Kidney glomerular epithelial cell (primary cell): ENCODE measurements at regions not wholly inside any gene's neighbourhood (a gene's known extent, or its start where the extent isn't known, plus 50 kb on each side); places are given as distances from the start of the nearest gene placed in this dataset.
"Not testable (repeated sequence)": the region's sequence is repeated elsewhere in the genome, so short reads cannot be mapped to it uniquely, and the experiment has no call there.

Experiments used
- DNase-seq: peaks from one replicate; lab custom pipeline; 2025; lab: John Stamatoyannopoulos, UW

- no peak for DNase-seq
Observed at GRCh38 chr4:71081192-71081591, 87.7 kb downstream of the DCK start.

- no peak for DNase-seq
Observed at GRCh38 chr4:71093745-71094144, 100.3 kb downstream of the DCK start.

- no peak for DNase-seq
Observed at GRCh38 chr4:71094201-71094600, 100.8 kb downstream of the DCK start.

- DNase-seq: no peak
Observed at GRCh38 chr4:71095141-71095540, 101.7 kb downstream of the DCK start.

- no peak for DNase-seq
Observed at GRCh38 chr4:71095545-71095944, 102.1 kb downstream of the DCK start.

GRCh38 chr4:71107726-71108125 is 114.3 kb downstream of the DCK start:
- DNase-seq: no peak

- DNase-seq: no peak
Observed at GRCh38 chr4:71110499-71110898, 117.0 kb downstream of the DCK start.

GRCh38 chr4:71111133-71111532 is 117.7 kb downstream of the DCK start:
- DNase-seq: not testable (repeated sequence)

GRCh38 chr4:71113294-71113693 is 119.8 kb downstream of the DCK start:
- no peak for DNase-seq

GRCh38 chr4:71120831-71121524 is 127.5 kb downstream of the DCK start:
- no peak for DNase-seq

GRCh38 chr4:71123951-71124350 is 130.5 kb downstream of the DCK start:
- DNase-seq: no peak

GRCh38 chr4:71125137-71125536 is 131.7 kb downstream of the DCK start:
- DNase-seq: no peak

GRCh38 chr4:71126719-71127118 is 133.3 kb downstream of the DCK start:
- peak; percentile 84 for DNase-seq

- DNase-seq: peak; percentile 41
Observed at GRCh38 chr4:71130827-71131603, 137.6 kb downstream of the DCK start.

- no peak for DNase-seq
Observed at GRCh38 chr4:71132486-71132885, 139.0 kb downstream of the DCK start.

- DNase-seq: no peak
Observed at GRCh38 chr4:71133491-71133890, 140.0 kb downstream of the DCK start.

GRCh38 chr4:71136071-71136470 is 142.6 kb downstream of the DCK start:
- no peak for DNase-seq

- DNase-seq: no peak
Observed at GRCh38 chr4:71138007-71138615, 144.7 kb downstream of the DCK start.

GRCh38 chr4:71140563-71140962 is 147.1 kb downstream of the DCK start:
- no peak for DNase-seq

- no peak for DNase-seq
Observed at GRCh38 chr4:71141125-71141524, 147.7 kb downstream of the DCK start.

GRCh38 chr4:71147261-71147660 is 153.8 kb downstream of the DCK start:
- no peak for DNase-seq

- no peak for DNase-seq
Observed at GRCh38 chr4:71148545-71148944, 155.1 kb downstream of the DCK start.

- DNase-seq: no peak
Observed at GRCh38 chr4:71151054-71151453, 157.6 kb downstream of the DCK start.
